IMR-90 (cell line): ENCODE measurements at regions not wholly inside any gene's neighbourhood (a gene's known extent, or its start where the extent isn't known, plus 50 kb on each side); places are given as distances from the start of the nearest gene placed in this dataset.

Source experiments
- BHLHE40 ChIP-seq: fragments of 150-350 bp; IDR thresholded peaks from 2 replicates; pipeline ENCODE4 v1.6.1; 2016; ENCODE audit warnings: mild to moderate bottlenecking, low read depth, low read length
- CEBPB ChIP-seq: IDR thresholded peaks from 2 replicates; pipeline ENCODE4 v1.6.1; 2012; ENCODE audit warnings: low read depth, low read length, improper control_type of control experiment
- CHD1 ChIP-seq: IDR thresholded peaks from 2 replicates; pipeline ENCODE4 v1.6.1; 2012; ENCODE audit warnings: low read depth, low read length, improper control_type of control experiment
- ELK1 ChIP-seq: fragments of 150-350 bp; IDR thresholded peaks from 2 replicates; pipeline ENCODE4 v1.6.1; 2016; ENCODE audit warnings: low read depth, mild to moderate bottlenecking, low read length, moderate library complexity, borderline replicate concordance
- FOS ChIP-seq: fragments of 150-350 bp; IDR thresholded peaks from 2 replicates; pipeline ENCODE4 v1.6.1; 2016; ENCODE audit warnings: low read depth, low read length
- MAZ ChIP-seq: IDR thresholded peaks from 2 replicates; pipeline ENCODE4 v1.6.1; 2012; ENCODE audit warnings: low read depth, mild to moderate bottlenecking, low read length, improper control_type of control experiment, moderate library complexity, borderline replicate concordance
- MXI1 ChIP-seq: IDR thresholded peaks from 2 replicates; pipeline ENCODE4 v1.6.1; 2012; ENCODE audit warnings: low read depth, mild to moderate bottlenecking, low read length, moderate library complexity, borderline replicate concordance
- NFE2L2 ChIP-seq: fragments of 150-350 bp; IDR thresholded peaks from 2 replicates; pipeline ENCODE4 v1.6.1; 2016; ENCODE audit warnings: low read depth, mild to moderate bottlenecking, low read length
- POLR2A ChIP-seq: IDR thresholded peaks from 2 replicates; pipeline ENCODE4 v1.6.1; 2012; ENCODE audit warnings: mild to moderate bottlenecking, low read depth, low read length
- RAD21 ChIP-seq: IDR thresholded peaks from 2 replicates; pipeline ENCODE4 v1.6.1; 2012; ENCODE audit warnings: low read length, improper control_type of control experiment
- RFX5 ChIP-seq: IDR thresholded peaks from 2 replicates; pipeline ENCODE4 v1.8.0; 2012; ENCODE audit warnings: low read depth, mild to moderate bottlenecking, low read length, moderate library complexity
- SMC3 ChIP-seq: fragments of 150-350 bp; IDR thresholded peaks from 2 replicates; pipeline ENCODE4 v1.6.1; 2016; ENCODE audit warnings: low read depth, mild to moderate bottlenecking, antibody characterized with exemption, low read length, moderate library complexity
- TF ChIP-seq, protein P1 (sequence below): conservative IDR thresholded peaks from 2 replicates; pipeline ENCODE4 v1.5.1; 2012; ENCODE audit warnings: mild to moderate bottlenecking, low read depth, low read length, improper control_type of control experiment
- TF ChIP-seq, protein P2 (sequence below): fragments of 150-350 bp; IDR thresholded peaks from 2 replicates; pipeline ENCODE4 v1.6.1; 2017; ENCODE audit warnings: mild to moderate bottlenecking, antibody characterized with exemption, low read length, low read depth

- TF ChIP-seq POLR2A (no peak), RFX5 (no peak), MAZ (no peak), MXI1 (no peak), NFE2L2 (no peak), BHLHE40 (no peak), CEBPB (no peak), FOS (no peak), SMC3 (no peak), ELK1 (no peak), CHD1 (no peak), RAD21 (no peak)
- TF ChIP-seq, protein P1, sequence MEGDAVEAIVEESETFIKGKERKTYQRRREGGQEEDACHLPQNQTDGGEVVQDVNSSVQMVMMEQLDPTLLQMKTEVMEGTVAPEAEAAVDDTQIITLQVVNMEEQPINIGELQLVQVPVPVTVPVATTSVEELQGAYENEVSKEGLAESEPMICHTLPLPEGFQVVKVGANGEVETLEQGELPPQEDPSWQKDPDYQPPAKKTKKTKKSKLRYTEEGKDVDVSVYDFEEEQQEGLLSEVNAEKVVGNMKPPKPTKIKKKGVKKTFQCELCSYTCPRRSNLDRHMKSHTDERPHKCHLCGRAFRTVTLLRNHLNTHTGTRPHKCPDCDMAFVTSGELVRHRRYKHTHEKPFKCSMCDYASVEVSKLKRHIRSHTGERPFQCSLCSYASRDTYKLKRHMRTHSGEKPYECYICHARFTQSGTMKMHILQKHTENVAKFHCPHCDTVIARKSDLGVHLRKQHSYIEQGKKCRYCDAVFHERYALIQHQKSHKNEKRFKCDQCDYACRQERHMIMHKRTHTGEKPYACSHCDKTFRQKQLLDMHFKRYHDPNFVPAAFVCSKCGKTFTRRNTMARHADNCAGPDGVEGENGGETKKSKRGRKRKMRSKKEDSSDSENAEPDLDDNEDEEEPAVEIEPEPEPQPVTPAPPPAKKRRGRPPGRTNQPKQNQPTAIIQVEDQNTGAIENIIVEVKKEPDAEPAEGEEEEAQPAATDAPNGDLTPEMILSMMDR = no peak
- TF ChIP-seq, protein P2, sequence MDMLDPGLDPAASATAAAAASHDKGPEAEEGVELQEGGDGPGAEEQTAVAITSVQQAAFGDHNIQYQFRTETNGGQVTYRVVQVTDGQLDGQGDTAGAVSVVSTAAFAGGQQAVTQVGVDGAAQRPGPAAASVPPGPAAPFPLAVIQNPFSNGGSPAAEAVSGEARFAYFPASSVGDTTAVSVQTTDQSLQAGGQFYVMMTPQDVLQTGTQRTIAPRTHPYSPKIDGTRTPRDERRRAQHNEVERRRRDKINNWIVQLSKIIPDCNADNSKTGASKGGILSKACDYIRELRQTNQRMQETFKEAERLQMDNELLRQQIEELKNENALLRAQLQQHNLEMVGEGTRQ = no peak
Observed at GRCh38 chr2:44055664-44056063, 59.9 kb upstream of the LRPPRC start.
